SK-MEL-5 (cell line): ENCODE measurements at regions not wholly inside any gene's neighbourhood (a gene's known extent, or its start where the extent isn't known, plus 50 kb on each side); places are given as distances from the start of the nearest gene placed in this dataset.
"Not testable (repeated sequence)": the region's sequence is repeated elsewhere in the genome, so short reads cannot be mapped to it uniquely, and the experiment has no call there.

ENCODE experiments used
- DNase-seq: peaks from one replicate; pipeline ENCODE4 v3.0.0-alpha.2; 2016; ENCODE audit warnings: low read depth, low spot score
- in situ Hi-C: cut with HindIII; loops from 2 replicates; pipeline ENCODE4 v1.10.0; 2016; ENCODE audit warnings: low sequenced_read_pairs, high pct_unique_total_duplicates, low pct_unique_long_range_greater_than_20kb

GRCh38 chrX:16311671-16312070, 144.4 kb downstream of the MAGEB17 start:
- DNase-seq: no peak
- in situ Hi-C loops: no loop called here

GRCh38 chrX:16312761-16313623, 145.7 kb downstream of the MAGEB17 start:
- DNase-seq: no peak
- in situ Hi-C loops: no loop called here

GRCh38 chrX:16316331-16316730, 149.1 kb downstream of the MAGEB17 start:
- in situ Hi-C loops: no loop called here
- no peak for DNase-seq

- DNase-seq: no peak
- in situ Hi-C loops: no loop called here
Measured at GRCh38 chrX:16319929-16320328, 152.6 kb downstream of the MAGEB17 start.

GRCh38 chrX:16320765-16321355, 153.6 kb downstream of the MAGEB17 start:
- DNase-seq: no peak
- in situ Hi-C loops: no loop called here

- no peak for DNase-seq
- in situ Hi-C loops: no loop called here
Measured at GRCh38 chrX:16333453-16333852, 166.2 kb downstream of the MAGEB17 start.

GRCh38 chrX:16335181-16335580, 167.9 kb downstream of the MAGEB17 start:
- DNase-seq: no peak
- in situ Hi-C loops: no loop called here

- DNase-seq: no peak
- in situ Hi-C loops: no loop called here
Measured at GRCh38 chrX:16347968-16348670, 180.8 kb downstream of the MAGEB17 start.

GRCh38 chrX:16357902-16358301, 190.6 kb downstream of the MAGEB17 start:
- in situ Hi-C loops: no loop called here
- DNase-seq: no peak

GRCh38 chrX:16360056-16360455, 192.8 kb downstream of the MAGEB17 start:
- in situ Hi-C loops: not testable (repeated sequence)

GRCh38 chrX:16368696-16369095, 201.4 kb downstream of the MAGEB17 start:
- in situ Hi-C loops: no loop called here
- DNase-seq: no peak

More at GRCh38 chrX:16360056-16360455, 192.8 kb downstream of the MAGEB17 start:
- not testable (repeated sequence) for DNase-seq

- DNase-seq: no peak
- in situ Hi-C loops: no loop called here
Measured at GRCh38 chrX:16376056-16376455, 208.8 kb downstream of the MAGEB17 start.

- in situ Hi-C loops: no loop called here
- DNase-seq: no peak
Measured at GRCh38 chrX:16386126-16386525, 218.8 kb downstream of the MAGEB17 start.

- in situ Hi-C loops: no loop called here
Measured at GRCh38 chrX:16392597-16392996, 225.3 kb downstream of the MAGEB17 start.

GRCh38 chrX:16394290-16394689, 227.0 kb downstream of the MAGEB17 start:
- in situ Hi-C loops: no loop called here

More at GRCh38 chrX:16392597-16392996, 225.3 kb downstream of the MAGEB17 start:
- DNase-seq: no peak

GRCh38 chrX:16403808-16404207, 236.5 kb downstream of the MAGEB17 start:
- in situ Hi-C loops: no loop called here

More at GRCh38 chrX:16394290-16394689, 227.0 kb downstream of the MAGEB17 start:
- DNase-seq: no peak

GRCh38 chrX:16416588-16416987, 233.4 kb upstream of the S100G start:
- DNase-seq: no peak

More at GRCh38 chrX:16403808-16404207, 236.5 kb downstream of the MAGEB17 start:
- DNase-seq: no peak

GRCh38 chrX:16418650-16419049, 231.3 kb upstream of the S100G start:
- in situ Hi-C loops: no loop called here
- no peak for DNase-seq

More at GRCh38 chrX:16416588-16416987, 233.4 kb upstream of the S100G start:
- in situ Hi-C loops: no loop called here
